HG02588 (cell line): ENCODE measurements at regions not wholly inside any gene's neighbourhood (a gene's known extent, or its start where the extent isn't known, plus 50 kb on each side); places are given as distances from the start of the nearest gene placed in this dataset.
"Not testable (repeated sequence)": the region's sequence is repeated elsewhere in the genome, so short reads cannot be mapped to it uniquely, and the experiment has no call there.

Source experiments
- ATAC-seq: cut with Tn5 transposase; IDR thresholded peaks from one replicate; pipeline ENCODE4 v1.9.1; 2021; ENCODE audit warnings: mild to moderate bottlenecking, moderate library complexity; ENCODE audit not compliant: unreplicated experiment

- no peak for ATAC-seq
These were observed 79.1 kb downstream of the CTH start for GRCh38 chr1:70490153-70490552.

- ATAC-seq = no peak
These were observed 84.3 kb downstream of the CTH start for GRCh38 chr1:70495370-70495769.

GRCh38 chr1:70496181-70496580, 85.1 kb downstream of the CTH start:
- ATAC-seq = no peak

GRCh38 chr1:70497152-70497551, 86.1 kb downstream of the CTH start:
- no peak for ATAC-seq

- no peak for ATAC-seq
These were observed 87.6 kb downstream of the CTH start for GRCh38 chr1:70498666-70499065.

DNA sequence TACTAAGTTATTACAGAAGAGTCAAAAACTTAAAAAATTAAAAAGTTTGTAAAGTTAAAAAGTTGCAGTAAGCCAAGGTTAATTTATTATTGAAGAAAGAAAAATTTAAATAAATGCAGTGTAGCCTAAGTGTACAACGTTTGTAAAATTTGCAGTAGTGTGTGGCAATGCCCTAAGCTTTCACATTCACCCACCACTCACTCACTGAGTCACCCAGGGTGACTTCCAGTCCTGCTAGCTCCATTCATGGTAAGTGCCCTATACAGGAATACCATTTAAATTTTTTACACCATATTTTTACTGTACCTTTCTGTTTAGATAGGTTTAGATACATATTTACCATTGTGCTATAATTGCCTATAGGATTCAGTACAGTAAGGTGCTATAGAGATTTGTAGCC, 88.6 kb downstream of the CTH start:
- no peak for ATAC-seq

DNA sequence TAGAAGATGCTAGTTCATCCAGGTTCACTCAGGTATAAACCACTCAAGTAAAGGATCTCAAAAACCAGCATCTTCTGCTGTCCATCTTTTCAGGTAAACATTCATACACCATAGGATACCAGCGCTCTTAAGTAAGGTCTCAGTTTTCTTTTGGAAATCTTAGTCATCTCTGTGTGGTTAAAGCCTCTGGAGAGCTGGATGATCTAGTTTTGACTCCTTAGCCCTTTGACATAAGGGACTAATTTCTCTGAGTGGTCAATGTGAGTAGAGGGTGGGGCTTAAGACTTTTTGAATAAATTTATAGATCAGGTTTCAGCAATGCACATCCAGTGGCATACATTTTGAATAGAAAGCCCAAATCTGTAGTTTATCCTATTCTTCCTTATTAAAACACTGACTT, 92.3 kb downstream of the CTH start:
- ATAC-seq = no peak

DNA sequence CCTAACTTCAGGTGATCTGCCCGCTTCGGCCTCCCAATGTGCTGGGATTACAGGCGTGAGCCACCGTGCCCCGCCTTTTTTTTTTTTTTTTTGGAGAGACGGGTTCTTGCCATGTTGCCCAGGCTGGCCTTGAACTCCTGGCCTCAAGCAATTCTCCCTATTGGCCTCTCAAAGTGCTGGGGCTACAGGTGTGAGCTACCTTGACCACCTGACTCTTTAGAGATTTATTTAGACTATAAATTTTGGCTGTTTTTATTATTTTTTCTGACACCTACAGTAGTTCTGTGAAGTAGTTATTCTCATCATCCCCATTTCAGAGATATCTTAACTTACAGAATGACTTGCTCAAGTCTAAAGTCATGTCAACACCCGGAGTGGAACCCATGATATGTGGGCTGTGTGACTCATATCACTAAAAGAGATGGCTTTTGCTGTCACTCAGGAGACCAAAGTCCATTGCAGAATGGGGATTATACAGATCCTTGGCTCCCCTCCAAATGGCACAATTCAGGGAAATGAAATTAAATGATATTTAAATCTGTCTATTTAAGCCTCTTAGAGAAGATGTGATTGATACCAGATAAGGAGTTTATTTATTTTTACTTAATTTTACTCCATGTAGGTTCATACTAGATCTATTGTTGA, 93.2 kb downstream of the CTH start:
- ATAC-seq = peak; percentile 97

DNA sequence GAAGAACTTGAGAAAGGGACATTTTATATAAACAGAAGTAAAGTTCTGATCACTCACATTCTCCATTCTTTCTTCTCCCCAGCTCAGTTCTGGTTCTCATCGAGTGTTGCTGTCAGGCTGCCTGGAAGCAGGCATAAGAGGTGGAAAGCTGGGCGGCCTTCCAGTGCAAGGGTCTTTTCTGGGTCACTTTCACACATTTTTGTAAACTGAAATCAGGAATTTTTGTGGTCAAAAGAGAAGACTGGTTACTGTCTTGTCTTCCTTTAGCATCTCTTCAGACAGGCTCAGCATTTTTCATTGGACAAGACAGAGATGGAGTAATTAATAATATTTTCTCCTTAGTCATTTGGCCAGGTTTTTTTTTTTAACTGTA, 93.7 kb downstream of the CTH start:
- peak; percentile 34 for ATAC-seq

GRCh38 chr1:70507991-70508390, 96.9 kb downstream of the CTH start:
- not testable (repeated sequence) for ATAC-seq

DNA sequence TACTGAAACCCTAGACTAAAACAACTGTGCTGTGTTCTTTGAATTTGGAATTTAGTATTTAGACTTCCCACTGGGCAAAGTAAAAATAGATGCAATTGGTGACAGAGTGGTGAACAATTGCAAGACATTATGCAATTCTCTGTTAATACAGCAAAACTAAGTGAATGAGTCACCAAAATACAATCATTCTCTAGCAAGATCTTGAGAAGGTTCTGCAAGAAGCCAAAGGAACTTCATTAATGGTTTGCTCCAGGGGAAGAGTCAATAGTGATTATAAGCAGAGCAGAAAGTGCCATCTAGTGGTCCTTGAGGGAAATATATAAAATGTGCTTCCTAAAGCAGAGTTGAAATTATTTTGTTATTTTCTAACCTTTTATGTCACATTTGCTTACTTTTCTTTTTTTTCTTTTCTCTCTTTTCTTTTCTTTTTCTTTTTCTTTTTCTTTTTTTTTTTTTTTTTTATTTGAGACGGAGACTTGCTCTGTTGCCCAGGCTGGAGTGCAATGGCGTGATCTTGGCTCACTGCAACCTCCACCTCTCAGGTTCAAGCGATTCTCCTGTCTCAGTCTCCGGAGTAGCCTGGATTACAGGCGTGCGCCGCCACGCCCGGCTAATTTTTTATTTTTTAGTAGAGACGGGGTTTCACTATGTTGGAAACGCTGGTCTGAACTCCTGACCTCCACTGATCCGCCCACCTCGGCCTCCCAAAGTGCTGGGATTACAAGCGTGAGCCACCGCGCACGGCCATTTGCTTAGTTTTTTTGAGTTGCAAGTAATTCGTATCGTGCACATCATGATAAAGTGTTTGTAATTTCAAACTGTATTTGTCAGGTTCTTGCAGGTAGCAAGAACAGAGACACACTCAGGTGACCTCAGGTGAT, 99.2 kb downstream of the CTH start:
- peak; percentile 74 for ATAC-seq

- peak; percentile 58 for ATAC-seq
These were observed 106.4 kb downstream of the CTH start for GRCh38 chr1:70517444-70517843.

DNA sequence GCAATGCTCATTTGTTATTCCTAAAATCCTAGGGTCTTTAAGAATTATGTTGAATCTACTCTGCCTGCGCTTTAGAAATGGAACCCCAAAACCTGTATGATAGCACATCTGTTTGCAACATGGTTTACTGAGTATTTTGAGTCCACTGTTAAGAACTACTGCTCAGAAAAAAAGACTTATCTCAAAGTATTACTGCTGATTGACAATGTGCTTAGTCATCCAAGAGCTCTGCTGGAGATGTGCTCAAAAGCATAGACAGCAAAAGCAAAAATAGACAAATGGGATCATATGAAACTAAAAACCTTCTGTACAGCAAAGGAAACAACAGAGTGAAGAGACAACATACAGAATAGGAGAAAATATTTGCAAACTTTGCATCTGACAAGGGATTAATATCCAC, 107.0 kb downstream of the CTH start:
- ATAC-seq = no peak

DNA sequence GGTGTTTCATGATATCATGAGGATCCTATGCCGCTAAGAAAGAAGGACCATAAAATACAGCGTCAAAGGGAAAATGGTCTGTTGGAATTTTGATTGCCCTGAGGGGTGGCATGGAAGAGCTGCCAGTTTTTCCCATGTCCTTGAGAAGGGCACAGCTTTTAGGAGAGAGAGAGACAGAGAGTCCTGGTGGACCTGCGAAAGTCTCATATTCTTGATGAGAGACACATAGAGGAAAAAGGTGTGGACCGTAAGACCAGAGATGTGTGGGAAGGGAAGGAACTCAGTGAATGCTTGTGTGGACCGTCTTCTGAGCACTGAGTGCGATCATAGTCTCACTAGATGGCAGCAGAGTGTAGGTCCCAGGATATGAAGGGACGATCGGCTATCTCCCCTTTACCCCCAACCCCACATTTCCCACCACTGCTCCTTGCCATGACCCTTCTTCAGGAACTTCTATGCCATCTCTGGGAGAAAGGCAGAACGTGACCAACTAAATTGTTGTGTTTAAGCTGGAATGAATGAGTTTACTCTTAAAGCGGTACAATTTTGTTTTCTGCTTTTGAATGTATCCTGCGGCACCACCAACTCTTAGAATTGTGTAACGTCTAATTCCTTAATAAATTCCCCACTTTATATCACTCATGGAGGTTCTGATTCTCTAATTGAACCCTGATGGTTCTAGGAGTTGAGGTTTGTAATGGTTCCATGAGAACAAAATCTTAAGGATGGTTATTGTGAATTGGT, 117.7 kb downstream of the CTH start:
- peak; percentile 69 for ATAC-seq

GRCh38 chr1:70536708-70537366, 125.8 kb downstream of the CTH start:
- no peak for ATAC-seq

DNA sequence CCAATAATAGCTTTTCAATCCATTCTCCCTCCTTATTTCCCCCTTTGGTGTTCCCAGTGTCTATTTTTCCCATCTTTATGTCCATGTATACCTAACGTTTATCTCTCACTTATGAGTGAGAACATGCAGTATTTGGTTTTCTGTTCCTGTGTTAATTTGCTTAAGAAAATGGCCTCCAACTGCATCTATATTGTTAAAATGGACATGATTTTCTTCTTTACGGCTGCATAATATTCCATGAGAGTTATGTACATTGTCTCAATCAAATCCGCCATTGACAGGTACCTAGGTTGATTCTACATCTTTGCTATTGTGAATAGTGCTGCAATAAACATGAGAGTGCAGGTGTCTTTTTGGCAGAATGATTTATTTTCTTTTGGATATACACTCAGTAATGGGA, 126.7 kb downstream of the CTH start:
- ATAC-seq = no peak

DNA sequence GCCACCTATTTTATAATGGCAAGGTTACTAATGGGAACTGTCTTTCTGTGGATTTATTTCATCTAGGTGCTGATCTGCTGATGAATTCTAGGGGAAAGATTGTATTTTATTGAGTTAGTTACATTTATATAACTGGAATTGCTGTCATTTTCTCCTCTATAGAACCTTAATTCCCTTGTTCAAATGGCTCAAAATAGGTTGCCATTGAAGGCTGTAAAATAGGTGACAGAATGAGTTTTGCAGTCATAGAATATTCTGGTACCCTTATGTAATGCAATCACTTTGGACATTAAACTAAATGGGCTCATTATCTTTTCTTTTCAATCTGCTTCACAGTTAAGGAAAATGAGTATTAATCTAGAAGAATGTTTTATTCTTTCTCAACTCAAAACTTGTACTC, 131.0 kb downstream of the CTH start:
- ATAC-seq = no peak

- ATAC-seq = no peak
These were observed 131.8 kb downstream of the CTH start for GRCh38 chr1:70542856-70543255.

DNA sequence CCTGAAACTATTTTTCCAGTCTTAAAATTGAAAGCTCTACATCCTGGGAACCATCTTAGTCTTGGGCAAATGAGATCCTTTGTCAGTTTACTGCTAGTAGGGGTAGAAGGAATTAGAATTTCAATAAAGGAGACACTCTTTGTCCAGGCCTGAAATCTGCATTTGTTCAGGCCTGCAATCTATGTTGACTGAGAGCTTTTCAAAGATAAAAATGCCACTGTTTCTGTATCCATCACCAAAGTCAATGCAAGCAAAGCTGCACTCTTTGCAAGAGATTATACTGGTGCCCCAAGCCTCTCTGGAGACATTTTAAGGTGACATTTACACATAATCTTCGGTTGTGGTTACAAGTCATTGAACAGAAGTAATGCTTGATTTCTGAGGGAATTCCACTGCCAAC, 135.7 kb downstream of the CTH start:
- ATAC-seq = no peak

GRCh38 chr1:70552662-70553566, 141.8 kb downstream of the CTH start:
- ATAC-seq = no peak
